ENCODE measurements at regions not wholly inside any gene's neighbourhood (a gene's known extent, or its start where the extent isn't known, plus 50 kb on each side); places are given as distances from the start of the nearest gene placed in this dataset.
"Not testable (repeated sequence)": the region's sequence is repeated elsewhere in the genome, so short reads cannot be mapped to it uniquely, and the experiment has no call there.

- not testable (repeated sequence) for TF ChIP-seq ATF3 (CRISPR knock-in tag; conservative IDR thresholded peaks at IDR 0.05); ELF4 (CRISPR knock-in tag; IDR thresholded peaks at IDR 0.05; ENCODE audit: low read depth); IRF2 (CRISPR knock-in tag; IDR thresholded peaks at IDR 0.05; ENCODE audit: borderline replicate concordance, low read depth); ARID4B (CRISPR knock-in tag; IDR thresholded peaks at IDR 0.05; ENCODE audit: borderline replicate concordance); CREM (CRISPR knock-in tag; IDR thresholded peaks at IDR 0.05); CTCF (IDR thresholded peaks at IDR 0.05); ESRRA (CRISPR knock-in tag; IDR thresholded peaks at IDR 0.05; ENCODE audit: borderline replicate concordance); TP53 (CRISPR knock-in tag; IDR thresholded peaks at IDR 0.05); NR3C1 (CRISPR knock-in tag; conservative IDR thresholded peaks at IDR 0.05; ENCODE audit: low read depth); GABPB1 (CRISPR knock-in tag; IDR thresholded peaks at IDR 0.05)
Observed at GRCh38 chr16:52738992-52739391, 192.0 kb upstream of the TOX3 start.

Data from WTC11 (cell line).